GM19438 (cell line): ENCODE measurements at regions not wholly inside any gene's neighbourhood (a gene's known extent, or its start where the extent isn't known, plus 50 kb on each side); places are given as distances from the start of the nearest gene placed in this dataset.

Source experiments
- ATAC-seq: cut with Tn5 transposase; IDR thresholded peaks from one replicate; pipeline ENCODE4 v1.9.1; 2021; ENCODE audit warnings: low read depth; ENCODE audit not compliant: unreplicated experiment

DNA sequence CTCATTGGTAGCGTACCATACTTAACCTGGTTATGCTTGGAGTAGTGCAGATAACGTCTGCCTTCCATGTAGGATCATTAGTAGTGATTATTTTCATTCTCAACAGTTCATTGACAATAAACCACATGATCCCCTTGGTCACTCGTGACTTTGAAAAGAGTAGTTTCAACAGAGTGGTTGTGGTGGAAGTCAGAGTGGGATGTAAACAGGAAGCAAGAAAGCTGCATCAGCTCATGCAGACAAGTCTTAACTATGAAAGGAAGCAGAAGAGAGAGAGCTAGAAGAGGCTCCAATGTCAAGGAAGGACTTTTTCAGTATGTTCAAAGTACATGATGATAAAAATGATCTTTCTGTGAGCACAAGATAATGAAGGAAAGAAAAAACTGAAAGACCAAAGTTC, 287.4 kb downstream of the MBD2 start:
- ATAC-seq, result no peak

DNA sequence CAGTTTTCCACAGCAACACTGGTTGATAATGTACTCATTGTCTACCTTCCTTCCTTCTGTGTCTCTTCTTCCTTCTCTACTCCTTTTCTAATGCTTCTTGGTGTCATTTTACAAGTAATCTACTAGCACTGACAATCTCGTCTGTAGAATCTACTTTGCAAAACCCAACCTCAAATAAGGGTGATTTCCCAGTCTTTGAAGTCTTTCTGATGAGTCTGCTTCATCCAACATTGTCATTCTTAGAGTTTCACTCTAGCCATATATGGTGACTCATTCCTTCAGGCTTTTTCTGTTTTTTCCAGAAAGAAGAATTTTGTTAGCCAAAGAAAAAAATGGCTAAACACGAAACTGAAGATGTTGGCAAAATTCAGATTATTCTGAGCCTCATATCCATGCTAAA, 288.7 kb downstream of the MBD2 start:
- no peak for ATAC-seq

DNA sequence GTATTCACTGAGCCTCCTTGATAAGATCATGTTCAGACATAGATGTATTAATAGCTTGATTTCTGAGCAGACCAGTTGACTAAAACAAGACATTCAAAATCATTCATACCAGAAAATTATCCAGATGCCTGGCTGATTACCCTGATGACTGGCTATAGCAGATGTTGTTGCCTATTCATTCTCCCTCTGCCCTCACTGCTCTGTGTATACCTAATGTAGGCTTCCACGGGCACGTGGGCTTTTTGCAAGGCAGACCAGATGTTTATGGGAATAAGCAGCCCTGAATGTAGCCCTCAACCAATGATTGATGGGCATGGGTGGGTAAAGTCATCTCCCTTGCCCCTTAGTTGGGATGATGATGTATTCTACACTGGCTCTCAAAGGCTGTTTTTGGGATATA, 289.1 kb downstream of the MBD2 start:
- no peak for ATAC-seq

DNA sequence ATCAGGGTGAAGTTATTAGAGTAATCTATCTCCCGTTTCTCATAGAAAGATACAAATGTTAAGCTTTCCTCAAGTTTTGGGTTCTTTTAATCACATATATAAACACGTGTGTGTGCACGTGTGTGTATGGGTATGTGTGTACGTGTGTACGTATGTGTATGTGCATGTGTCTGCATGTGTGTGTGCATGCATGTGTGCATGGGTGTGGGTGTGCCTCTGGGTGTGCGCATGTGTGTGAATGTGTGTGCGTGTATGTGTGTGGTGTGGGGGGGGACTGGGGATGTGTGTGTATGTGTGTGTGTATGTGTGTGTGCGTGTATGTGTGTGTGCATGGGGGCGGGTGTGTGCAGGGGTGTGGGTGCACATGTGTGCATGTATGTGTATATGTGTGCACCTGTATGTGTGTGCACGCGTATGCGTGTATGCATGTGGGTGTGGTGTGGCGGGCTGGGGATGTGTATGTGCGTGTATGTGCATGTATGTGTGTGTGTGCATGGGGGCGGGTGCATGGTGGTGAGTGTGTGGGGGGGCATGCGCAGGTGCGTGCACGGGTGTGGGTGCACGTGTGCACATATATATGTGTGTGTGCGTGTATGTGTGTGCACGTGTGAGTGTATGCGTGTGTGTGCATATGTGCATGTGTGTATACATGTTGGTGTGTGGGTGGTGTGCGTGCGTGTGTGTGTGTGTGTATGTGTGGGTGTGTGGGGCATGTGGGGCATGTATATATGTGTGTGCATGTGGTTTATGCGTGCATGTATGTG, 304.0 kb downstream of the MBD2 start:
- no peak for ATAC-seq

DNA sequence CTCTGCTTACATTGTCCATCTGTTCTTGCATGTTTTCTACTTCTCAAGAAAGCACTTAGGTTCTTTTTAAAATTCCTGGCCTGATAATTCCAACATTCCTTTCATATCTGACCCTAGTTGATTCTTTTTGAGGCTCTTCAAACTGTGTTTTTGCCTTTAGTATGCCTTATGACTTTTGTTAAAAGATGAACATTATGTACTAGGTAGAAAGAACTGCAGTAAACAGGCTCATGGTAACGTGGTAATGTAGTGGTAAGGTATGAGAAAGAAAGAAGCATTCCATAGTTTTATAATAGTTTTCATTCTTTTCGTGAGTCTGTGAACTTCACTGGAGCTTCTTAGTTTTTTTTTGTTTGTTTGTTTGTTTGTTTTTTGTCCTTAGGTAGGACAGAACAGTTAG, 306.4 kb downstream of the MBD2 start:
- no peak for ATAC-seq

DNA sequence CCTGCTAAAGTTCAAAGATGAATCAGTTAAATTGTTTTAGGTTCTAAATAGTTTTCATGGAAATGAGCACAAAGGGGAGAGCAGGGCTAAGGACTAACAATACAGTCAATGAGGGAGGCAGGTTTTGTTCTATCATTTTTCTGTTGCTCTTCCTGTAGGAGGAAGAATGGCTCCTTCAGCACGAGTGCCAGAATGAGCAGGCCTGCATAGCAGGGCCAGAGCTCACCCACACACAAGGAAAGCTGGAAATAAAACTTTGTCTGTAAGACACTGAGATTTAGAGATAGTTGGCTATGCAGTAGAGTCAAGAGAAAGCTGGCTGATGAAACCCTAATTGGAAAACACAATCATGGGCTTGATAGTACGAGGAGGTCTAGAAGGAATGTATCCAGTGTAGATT, 313.3 kb downstream of the MBD2 start:
- no peak for ATAC-seq

GRCh38 chr18:53909668-53910067, 314.8 kb downstream of the MBD2 start:
- ATAC-seq, result peak; percentile 83

- no peak for ATAC-seq
Observed at GRCh38 chr18:53907921-53908320, 316.5 kb downstream of the MBD2 start.

GRCh38 chr18:53906681-53907080, 317.8 kb downstream of the MBD2 start:
- ATAC-seq, result no peak

DNA sequence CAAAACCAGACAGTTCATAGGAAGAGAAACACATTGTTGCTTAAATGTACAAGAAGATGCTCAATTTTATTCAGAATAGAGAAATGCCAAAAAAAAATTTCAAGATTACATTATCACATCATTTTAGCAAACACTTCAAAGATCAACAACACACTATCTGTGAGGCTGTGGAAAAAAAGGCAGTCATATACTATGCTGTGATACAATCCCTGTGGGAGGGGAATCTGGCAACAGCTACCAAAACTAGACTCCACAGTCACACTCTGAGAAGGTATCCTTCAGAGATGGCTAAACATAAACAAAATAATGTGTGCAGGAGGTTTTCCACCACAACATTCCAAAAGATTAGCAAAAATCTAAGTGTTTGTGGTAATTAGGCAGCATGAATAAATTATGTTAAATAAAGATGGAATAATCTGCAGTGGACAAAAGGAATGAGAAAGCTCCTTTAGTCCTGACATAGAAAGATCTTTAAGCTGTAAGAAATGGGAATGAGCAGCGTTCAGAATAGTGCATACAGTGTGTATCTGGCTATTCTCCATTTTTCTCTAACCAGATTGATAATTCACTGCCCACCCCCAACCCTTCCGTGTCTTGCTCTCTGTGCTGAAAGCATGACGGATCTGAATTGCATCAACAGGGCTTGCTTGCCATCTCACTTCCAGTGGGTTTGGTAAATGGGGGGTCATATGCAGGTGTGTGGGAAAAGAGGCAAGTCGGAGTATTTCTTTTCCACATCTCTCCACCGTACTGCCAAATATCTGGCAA, 329.6 kb downstream of the MBD2 start:
- no peak for ATAC-seq

DNA sequence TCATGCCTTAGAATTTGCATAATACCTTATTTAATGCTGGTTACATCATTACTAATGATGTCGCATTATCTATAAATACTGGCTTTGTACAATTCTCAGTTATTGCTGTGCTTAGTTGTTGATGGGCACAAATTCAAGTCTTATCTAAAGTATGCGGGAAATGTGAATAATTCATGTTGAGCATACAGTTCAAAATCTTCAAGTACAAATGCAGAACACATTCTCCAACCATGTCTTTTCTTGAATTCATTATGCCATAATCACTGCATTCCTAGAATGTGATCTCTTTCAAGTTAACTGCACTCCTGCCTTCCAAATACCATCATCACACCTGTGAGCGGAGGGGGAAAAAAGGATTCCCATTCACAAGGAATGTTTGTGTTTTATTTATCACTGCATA, 337.0 kb downstream of the MBD2 start:
- no peak for ATAC-seq

DNA sequence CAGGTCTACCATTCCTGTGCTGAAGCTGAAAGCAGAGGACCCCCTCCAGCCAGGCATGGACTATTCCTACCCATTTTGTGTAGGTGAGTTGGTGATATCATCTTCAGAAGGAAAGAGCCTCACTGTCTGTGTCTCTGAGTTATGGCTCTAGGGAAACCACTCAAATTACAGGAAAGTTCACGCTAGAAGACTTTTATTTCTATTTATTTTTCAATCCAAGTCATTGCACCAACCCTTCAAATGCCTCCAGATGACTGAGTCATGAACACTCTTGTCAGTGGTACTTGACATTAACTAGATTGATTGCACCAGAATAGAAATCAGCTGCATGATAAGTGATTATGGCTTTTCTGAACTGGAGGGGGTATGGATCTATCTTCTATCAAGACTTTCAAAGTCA, 338.4 kb downstream of the MBD2 start:
- no peak for ATAC-seq

GRCh38 chr18:53883771-53884170, 340.7 kb downstream of the MBD2 start:
- ATAC-seq, result no peak

DNA sequence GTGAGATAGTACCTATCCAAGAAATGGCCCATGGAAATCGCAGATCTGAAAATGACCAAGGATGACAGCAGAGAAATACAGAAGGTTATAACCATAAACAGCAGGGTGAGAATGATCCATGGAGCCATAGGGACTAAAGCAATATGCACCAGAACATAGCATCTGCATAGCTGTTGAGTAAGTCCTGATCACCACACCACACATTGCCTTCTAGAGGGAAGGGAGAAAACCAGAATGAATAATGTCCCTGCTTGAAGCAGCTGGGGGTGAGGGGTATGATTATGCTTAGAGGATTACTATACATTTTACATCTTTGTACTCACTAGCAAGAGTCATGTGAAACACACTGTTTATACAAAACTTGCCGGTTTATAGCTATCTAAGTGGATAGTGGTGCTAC, 350.4 kb downstream of the MBD2 start:
- no peak for ATAC-seq

DNA sequence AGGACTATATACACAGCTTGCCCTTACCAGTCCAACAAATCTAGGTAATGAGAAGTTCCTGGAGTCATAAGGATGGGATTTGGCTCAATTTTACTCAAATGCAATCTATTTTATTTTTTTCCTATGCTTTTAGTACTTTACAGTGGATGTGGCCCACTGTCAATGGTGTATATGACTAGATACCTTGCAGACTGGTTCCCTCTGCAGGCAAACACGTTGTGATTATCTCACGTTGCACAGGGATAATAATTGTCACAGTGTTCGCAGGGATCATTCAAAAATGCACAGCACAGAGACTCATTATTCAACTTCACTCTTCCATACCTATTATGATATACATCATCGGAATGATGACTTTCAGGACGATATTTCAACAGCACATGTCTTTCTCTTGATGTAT, 359.7 kb downstream of the MBD2 start:
- ATAC-seq, result no peak

DNA sequence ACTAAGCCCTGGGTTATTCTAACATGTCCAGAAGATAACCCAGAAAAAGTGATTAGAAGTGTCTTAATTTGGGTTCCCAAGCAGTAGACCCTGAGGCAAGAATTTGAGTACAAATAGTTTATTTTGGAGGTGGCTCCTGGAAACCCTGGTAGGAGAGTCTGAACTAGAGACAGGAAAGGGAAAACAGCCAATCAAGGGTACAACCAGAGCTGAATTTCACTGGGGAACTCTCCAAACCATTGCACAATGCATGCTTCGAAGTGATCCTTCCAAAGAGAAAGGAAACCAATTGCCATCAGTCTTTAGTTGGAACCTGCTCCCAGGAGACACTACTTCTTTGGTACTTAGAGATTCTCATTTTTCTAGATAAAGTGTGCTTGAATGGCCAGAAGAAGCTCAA, 361.5 kb downstream of the MBD2 start:
- no peak for ATAC-seq

- ATAC-seq, result no peak
Observed at GRCh38 chr18:53861185-53861584, 363.3 kb downstream of the MBD2 start.

DNA sequence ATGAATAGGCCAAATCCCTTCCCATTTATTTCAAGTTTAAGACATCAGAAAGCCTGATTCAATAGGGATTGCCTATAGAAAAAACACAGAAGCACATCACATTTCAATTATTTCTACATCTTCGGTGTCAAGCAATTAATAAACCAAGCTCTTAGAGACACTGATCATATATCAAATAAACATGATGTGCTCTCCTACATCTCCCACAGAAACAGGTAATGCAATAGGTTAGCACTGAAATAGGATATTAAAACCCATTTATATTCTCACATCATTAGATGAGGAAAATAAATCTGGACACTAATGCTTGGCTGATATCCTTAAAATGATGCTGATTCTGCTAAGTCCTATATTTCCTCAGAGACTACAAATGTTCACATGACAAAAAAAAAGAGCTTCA, 364.7 kb downstream of the MBD2 start:
- no peak for ATAC-seq

DNA sequence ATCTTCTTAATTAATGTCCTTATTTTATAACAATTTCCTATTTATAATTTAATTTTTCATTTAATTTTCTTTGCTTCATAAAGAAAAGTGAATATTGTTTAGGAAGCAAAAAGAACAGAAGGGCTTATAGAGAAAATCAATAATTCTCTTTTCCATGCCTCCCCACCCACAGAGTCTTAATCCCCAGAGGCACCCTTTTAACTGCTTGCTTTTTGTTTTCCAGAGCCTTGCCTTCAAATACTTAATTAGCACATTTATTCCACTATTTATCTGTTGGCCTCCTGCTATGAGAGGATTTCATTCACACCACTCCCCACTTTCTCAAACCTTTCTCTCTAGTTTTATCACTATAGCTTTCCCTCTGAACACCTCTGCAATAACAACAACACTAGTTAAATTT, 373.6 kb downstream of the MBD2 start:
- no peak for ATAC-seq

DNA sequence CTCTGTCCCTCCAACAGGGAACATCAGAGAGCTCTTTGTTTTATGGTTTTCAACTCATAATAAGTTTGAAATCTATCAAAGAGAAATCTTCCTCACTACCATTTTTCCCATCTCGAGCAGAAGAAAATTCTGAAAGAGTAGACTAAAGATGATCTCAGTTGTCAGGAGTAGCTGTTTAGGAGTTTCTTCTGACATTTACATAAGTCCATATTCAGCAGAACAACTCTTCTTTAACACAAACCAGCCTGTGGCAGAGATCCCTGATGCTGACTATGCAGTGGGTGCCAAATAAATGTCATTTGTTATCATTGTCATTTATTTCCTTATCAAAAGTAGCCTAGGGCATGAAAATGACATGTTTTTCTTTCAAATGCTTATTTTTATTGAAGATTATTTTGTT, 380.7 kb downstream of the MBD2 start:
- no peak for ATAC-seq

GRCh38 chr18:53843113-53843760, 381.2 kb downstream of the MBD2 start:
- ATAC-seq, result no peak

- no peak for ATAC-seq
Observed at GRCh38 chr18:53838746-53839145, 385.7 kb downstream of the MBD2 start.
